Keratinocyte (primary cell): ENCODE measurements at regions not wholly inside any gene's neighbourhood (a gene's known extent, or its start where the extent isn't known, plus 50 kb on each side); places are given as distances from the start of the nearest gene placed in this dataset.

ENCODE experiments used
- DNase-seq: peaks from one replicate; pipeline ENCODE4 v3.0.0-alpha.2; 2011; ENCODE audit warnings: low read depth, missing footprints, low spot score
- FAIRE-seq: peaks from 2 replicates; lab custom pipeline; 2011; peaks lifted over from hg19 to GRCh38; lab: Jason Lieb, UNC
- H2AFZ ChIP-seq: 2 replicates; pipeline ENCODE4 v1.6.0; 2012; ENCODE audit warnings: low read length, control low read depth, inconsistent platforms; ENCODE audit not compliant: control insufficient read depth
- H3K27ac ChIP-seq: 2 replicates; pipeline ENCODE4 v1.5.1; 2011; ENCODE audit warnings: low read length; ENCODE audit not compliant: control insufficient read depth, insufficient read depth
- H3K27me3 ChIP-seq: 3 replicates; pipeline ENCODE4 v1.6.0; 2011; ENCODE audit warnings: low read length; ENCODE audit not compliant: control insufficient read depth, insufficient read depth; ENCODE audit errors: extremely low read depth
- H3K36me3 ChIP-seq, 2 experiments: 2 replicates in 1 of 2; 3 replicates in 1 of 2; pipeline ENCODE4 v1.5.1; 2011; ENCODE audit warnings: low read length in 2 of 2, mild to moderate bottlenecking in 1 of 2; ENCODE audit not compliant: control insufficient read depth in 2 of 2, insufficient read depth in 2 of 2; ENCODE audit errors: extremely low read depth in 1 of 2
- H3K4me1 ChIP-seq: 3 replicates; pipeline ENCODE4 v1.5.1; 2011; ENCODE audit warnings: low read length; ENCODE audit not compliant: control insufficient read depth, insufficient read depth; ENCODE audit errors: extremely low read depth
- H3K4me2 ChIP-seq: 3 replicates; pipeline ENCODE4 v1.6.0; 2011; ENCODE audit warnings: low read depth, low read length; ENCODE audit not compliant: control insufficient read depth, insufficient read depth; ENCODE audit errors: extremely low read depth
- H3K4me3 ChIP-seq, 3 experiments: fragments of 200-600 bp in 1 of 3; sonication (generic) in 1 of 3; 2 replicates in 2 of 3; 3 replicates in 1 of 3; pipeline ENCODE4 v1.5.1; 2011 to 2016; ENCODE audit warnings: low read length in 3 of 3, mild to moderate bottlenecking in 3 of 3, control low read depth in 2 of 3, inconsistent platforms in 1 of 3, low read depth in 1 of 3, mixed read lengths in 1 of 3, mixed run types in 1 of 3, moderate library complexity in 1 of 3; ENCODE audit not compliant: control insufficient read depth in 2 of 3, insufficient read depth in 2 of 3; ENCODE audit errors: extremely low read depth in 1 of 3
- H3K79me2 ChIP-seq: 2 replicates; pipeline ENCODE4 v1.6.0; 2012; ENCODE audit warnings: low read length; ENCODE audit not compliant: control insufficient read depth, insufficient read depth
- H3K9ac ChIP-seq: 3 replicates; pipeline ENCODE4 v1.6.0; 2011; ENCODE audit warnings: low read length; ENCODE audit not compliant: control insufficient read depth, insufficient read depth; ENCODE audit errors: extremely low read depth
- H3K9me1 ChIP-seq: 3 replicates; pipeline ENCODE4 v1.6.0; 2011; ENCODE audit warnings: low read length; ENCODE audit not compliant: control insufficient read depth, insufficient read depth; ENCODE audit errors: extremely low read depth
- H3K9me3 ChIP-seq: 2 replicates; pipeline ENCODE4 v1.5.1; 2012; ENCODE audit warnings: low read depth, low read length; ENCODE audit not compliant: control insufficient read depth
- H4K20me1 ChIP-seq: 3 replicates; pipeline ENCODE4 v1.6.0; 2011; ENCODE audit warnings: low read length; ENCODE audit not compliant: control insufficient read depth, insufficient read depth; ENCODE audit errors: extremely low read depth
- CTCF ChIP-seq, 3 experiments: IDR thresholded peaks in 1 of 3; conservative IDR thresholded peaks in 1 of 3; optimal IDR thresholded peaks in 1 of 3; 2 replicates in 2 of 3; 3 replicates in 1 of 3; pipeline versions ENCODE3 to v1.5.1; 2011; ENCODE audit warnings: low read length in 3 of 3, mild to moderate bottlenecking in 3 of 3, moderate library complexity in 2 of 3, control low read depth in 1 of 3, inconsistent platforms in 1 of 3; ENCODE audit not compliant: insufficient read depth in 2 of 3; ENCODE audit errors: extremely low read depth in 1 of 3
- EZH2 ChIP-seq: IDR thresholded peaks from one replicate; pipeline ENCODE4 v1.6.1; 2012; ENCODE audit warnings: inconsistent platforms, mild to moderate bottlenecking, low read length, moderate library complexity
- dilution Hi-C: fragments of 300-500 bp; cut with MboI; formaldehyde crosslinking; loops from one replicate; pipeline ENCODE4 v1.7.0; 2020; ENCODE audit warnings: low sequenced_read_pairs; ENCODE audit not compliant: extremely low pct_ligation_motif_present

GRCh38 chr5:96193946-96194345 lies 232.3 kb upstream of the ELL2 start:
- H3K4me2 ChIP-seq = no peak overlapping the region
- H3K9me3 ChIP-seq = no peaks in the 10 kb centered on the region
- H3K79me2 ChIP-seq = no peaks in the 10 kb centered on the region
- dilution Hi-C loops = no loop called here
- no peaks in the 10 kb centered on the region for H3K27me3 ChIP-seq
- H3K4me3 ChIP-seq = no peak overlapping the region
- no peaks in the 10 kb centered on the region for H3K9me1 ChIP-seq
- H3K9ac ChIP-seq = no peak overlapping the region
- DNase-seq (no peak), FAIRE-seq (no peak)
- TF ChIP-seq CTCF (optimal IDR thresholded peaks at IDR 0.05 in 1 of 3, IDR thresholded peaks at IDR 0.05 in 1 of 3, conservative IDR thresholded peaks at IDR 0.05 in 1 of 3; ENCODE audit: extremely low read depth in 1 of 3, insufficient read depth in 2 of 3, low read length in 3 of 3) (no peak), EZH2 (no peak)
- no peaks in the 10 kb centered on the region for H4K20me1 ChIP-seq
- no peaks in the 10 kb centered on the region for H3K36me3 ChIP-seq
- H3K4me1 ChIP-seq = peaks cover 8% of the 10 kb centered on the region
- H3K27ac ChIP-seq = no peak overlapping the region
- H2AFZ ChIP-seq = no peak overlapping the region

- dilution Hi-C loops = no loop called here
- Histone ChIP-seq H4K20me1 (no peaks in the 10 kb centered on the region), H3K36me3 (no peaks in the 10 kb centered on the region), H3K9ac (no peak overlapping the region), H3K9me3 (no peaks in the 10 kb centered on the region), H3K27ac (no peak overlapping the region), H3K4me2 (no peak overlapping the region), H3K9me1 (no peaks in the 10 kb centered on the region), H2AFZ (no peak overlapping the region), H3K27me3 (no peaks in the 10 kb centered on the region), H3K4me3 (no peak overlapping the region), H3K4me1 (peaks cover 5% of the 10 kb centered on the region), H3K79me2 (no peaks in the 10 kb centered on the region)
- no peak for DNase-seq
- FAIRE-seq = no peak
- TF ChIP-seq CTCF (optimal IDR thresholded peaks at IDR 0.05 in 1 of 3, IDR thresholded peaks at IDR 0.05 in 1 of 3, conservative IDR thresholded peaks at IDR 0.05 in 1 of 3; ENCODE audit: extremely low read depth in 1 of 3, insufficient read depth in 2 of 3, low read length in 3 of 3) (no peak), EZH2 (no peak)
These were observed 228.3 kb upstream of the ELL2 start for GRCh38 chr5:96189987-96190386.
